HepG2 (cell line): ENCODE measurements at regions not wholly inside any gene's neighbourhood (a gene's known extent, or its start where the extent isn't known, plus 50 kb on each side); places are given as distances from the start of the nearest gene placed in this dataset.

Source experiments
- BRCA1 ChIP-seq: sonication (generic); formaldehyde crosslinking; IDR thresholded peaks from 2 replicates; pipeline ENCODE4 v1.4.0; 2020; ENCODE audit warnings: missing genetic modification reagents
- CCAR2 ChIP-seq: fragments of 200-400 bp; formaldehyde crosslinking; optimal IDR thresholded peaks from 2 replicates; pipeline ENCODE3; 2018; ENCODE audit warnings: low read depth, mild to moderate bottlenecking, low read length, moderate library complexity
- FIP1L1 ChIP-seq: fragments of 200-400 bp; formaldehyde crosslinking; IDR thresholded peaks from 2 replicates; pipeline ENCODE4 v1.6.1; 2018; ENCODE audit warnings: low read depth, mild to moderate bottlenecking, low read length, moderate library complexity, borderline replicate concordance; ENCODE audit not compliant: insufficient read depth
- HOMEZ ChIP-seq: IDR thresholded peaks from 2 replicates; pipeline ENCODE4 v1.6.1; 2016; ENCODE audit warnings: low read depth
- PAWR ChIP-seq: sonication (generic); formaldehyde crosslinking; IDR thresholded peaks from 2 replicates; pipeline ENCODE4 v1.4.0; 2020; ENCODE audit warnings: missing genetic modification reagents, mild to moderate bottlenecking, borderline replicate concordance
- POGZ ChIP-seq: sonication (generic); formaldehyde crosslinking; IDR thresholded peaks from 2 replicates; pipeline ENCODE4 v1.4.0; 2020; ENCODE audit warnings: mild to moderate bottlenecking, missing genetic modification reagents
- RXRB ChIP-seq: IDR thresholded peaks from 2 replicates; pipeline ENCODE4 v1.6.1; 2016; ENCODE audit warnings: borderline replicate concordance, missing genetic modification reagents, missing compliant biosample characterization
- SALL1 ChIP-seq: sonication (generic); formaldehyde crosslinking; IDR thresholded peaks from 2 replicates; pipeline ENCODE4 v1.8.0; 2022; ENCODE audit warnings: mild to moderate bottlenecking, missing genetic modification reagents
- SRSF9 ChIP-seq: fragments of 200-400 bp; formaldehyde crosslinking; IDR thresholded peaks from 2 replicates; pipeline ENCODE4 v1.6.1; 2018; ENCODE audit warnings: borderline replicate concordance, mild to moderate bottlenecking, low read depth, low read length; ENCODE audit not compliant: insufficient read depth, poor library complexity, severe bottlenecking
- TCF7 ChIP-seq: sonication (generic); IDR thresholded peaks from 2 replicates; pipeline ENCODE4 v1.6.1; 2016; ENCODE audit warnings: antibody characterized with exemption, low read depth
- ZNF143 ChIP-seq: sonication (generic); formaldehyde crosslinking; IDR thresholded peaks from 2 replicates; pipeline ENCODE4 v1.4.0; 2020; ENCODE audit warnings: missing genetic modification reagents
- ZNF343 ChIP-seq: sonication (generic); formaldehyde crosslinking; IDR thresholded peaks from 2 replicates; pipeline ENCODE4 v1.4.0; 2020; ENCODE audit warnings: mild to moderate bottlenecking, missing genetic modification reagents
- ZNF761 ChIP-seq: sonication (generic); formaldehyde crosslinking; conservative IDR thresholded peaks from 2 replicates; pipeline ENCODE4 v1.4.0; 2020; ENCODE audit warnings: mild to moderate bottlenecking, missing genetic modification reagents
- ZSCAN30 ChIP-seq: sonication (generic); formaldehyde crosslinking; IDR thresholded peaks from 2 replicates; pipeline ENCODE4 v1.5.0; 2020; ENCODE audit warnings: mild to moderate bottlenecking, missing genetic modification reagents
- TF ChIP-seq, protein P1 (sequence below): sonication (generic); formaldehyde crosslinking; IDR thresholded peaks from 2 replicates; pipeline ENCODE4 v1.4.0; 2020; ENCODE audit warnings: mild to moderate bottlenecking, missing genetic modification reagents
- TF ChIP-seq, protein P2 (sequence below): IDR thresholded peaks from 2 replicates; pipeline ENCODE4 v1.6.1; 2016; ENCODE audit warnings: control low read depth
- TF ChIP-seq, protein P3 (sequence below): sonication (generic); formaldehyde crosslinking; IDR thresholded peaks from 2 replicates; pipeline ENCODE4 v1.8.0; 2022; ENCODE audit warnings: mild to moderate bottlenecking, missing genetic modification reagents; ENCODE audit not compliant: insufficient replicate concordance
- TF ChIP-seq, protein P4 (sequence below): IDR thresholded peaks from 2 replicates; pipeline ENCODE4 v1.6.1; 2018; ENCODE audit warnings: missing genetic modification reagents, mild to moderate bottlenecking, missing compliant biosample characterization
- TF ChIP-seq, protein P5 (sequence below): IDR thresholded peaks from 2 replicates; pipeline ENCODE4 v1.6.1; 2016; ENCODE audit warnings: missing compliant biosample characterization, missing genetic modification reagents, borderline replicate concordance

DNA sequence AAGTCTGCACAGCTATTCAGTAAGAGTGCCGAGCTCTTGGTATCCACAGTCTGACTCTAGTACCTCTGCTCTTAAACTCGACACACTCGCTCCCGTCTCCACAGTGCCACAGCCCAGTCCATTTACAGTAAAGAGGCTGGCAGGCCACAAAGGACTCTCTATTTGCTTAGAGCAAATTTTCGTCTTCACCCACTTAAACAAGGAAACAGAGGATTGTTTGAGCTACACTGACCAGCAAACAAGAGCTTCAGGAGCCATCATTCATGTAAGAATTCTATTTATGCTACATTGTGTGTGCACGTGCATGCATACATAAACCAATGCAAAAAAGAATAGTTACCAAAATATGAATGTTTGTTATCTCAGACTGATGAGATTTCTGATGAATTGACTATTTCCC, 290.2 kb downstream of the USP46 start (continued):
- TF ChIP-seq, protein P1, sequence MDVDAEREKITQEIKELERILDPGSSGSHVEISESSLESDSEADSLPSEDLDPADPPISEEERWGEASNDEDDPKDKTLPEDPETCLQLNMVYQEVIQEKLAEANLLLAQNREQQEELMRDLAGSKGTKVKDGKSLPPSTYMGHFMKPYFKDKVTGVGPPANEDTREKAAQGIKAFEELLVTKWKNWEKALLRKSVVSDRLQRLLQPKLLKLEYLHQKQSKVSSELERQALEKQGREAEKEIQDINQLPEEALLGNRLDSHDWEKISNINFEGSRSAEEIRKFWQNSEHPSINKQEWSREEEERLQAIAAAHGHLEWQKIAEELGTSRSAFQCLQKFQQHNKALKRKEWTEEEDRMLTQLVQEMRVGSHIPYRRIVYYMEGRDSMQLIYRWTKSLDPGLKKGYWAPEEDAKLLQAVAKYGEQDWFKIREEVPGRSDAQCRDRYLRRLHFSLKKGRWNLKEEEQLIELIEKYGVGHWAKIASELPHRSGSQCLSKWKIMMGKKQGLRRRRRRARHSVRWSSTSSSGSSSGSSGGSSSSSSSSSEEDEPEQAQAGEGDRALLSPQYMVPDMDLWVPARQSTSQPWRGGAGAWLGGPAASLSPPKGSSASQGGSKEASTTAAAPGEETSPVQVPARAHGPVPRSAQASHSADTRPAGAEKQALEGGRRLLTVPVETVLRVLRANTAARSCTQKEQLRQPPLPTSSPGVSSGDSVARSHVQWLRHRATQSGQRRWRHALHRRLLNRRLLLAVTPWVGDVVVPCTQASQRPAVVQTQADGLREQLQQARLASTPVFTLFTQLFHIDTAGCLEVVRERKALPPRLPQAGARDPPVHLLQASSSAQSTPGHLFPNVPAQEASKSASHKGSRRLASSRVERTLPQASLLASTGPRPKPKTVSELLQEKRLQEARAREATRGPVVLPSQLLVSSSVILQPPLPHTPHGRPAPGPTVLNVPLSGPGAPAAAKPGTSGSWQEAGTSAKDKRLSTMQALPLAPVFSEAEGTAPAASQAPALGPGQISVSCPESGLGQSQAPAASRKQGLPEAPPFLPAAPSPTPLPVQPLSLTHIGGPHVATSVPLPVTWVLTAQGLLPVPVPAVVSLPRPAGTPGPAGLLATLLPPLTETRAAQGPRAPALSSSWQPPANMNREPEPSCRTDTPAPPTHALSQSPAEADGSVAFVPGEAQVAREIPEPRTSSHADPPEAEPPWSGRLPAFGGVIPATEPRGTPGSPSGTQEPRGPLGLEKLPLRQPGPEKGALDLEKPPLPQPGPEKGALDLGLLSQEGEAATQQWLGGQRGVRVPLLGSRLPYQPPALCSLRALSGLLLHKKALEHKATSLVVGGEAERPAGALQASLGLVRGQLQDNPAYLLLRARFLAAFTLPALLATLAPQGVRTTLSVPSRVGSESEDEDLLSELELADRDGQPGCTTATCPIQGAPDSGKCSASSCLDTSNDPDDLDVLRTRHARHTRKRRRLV (CRISPR knock-in tag) = no peak
- TF ChIP-seq, protein P2, sequence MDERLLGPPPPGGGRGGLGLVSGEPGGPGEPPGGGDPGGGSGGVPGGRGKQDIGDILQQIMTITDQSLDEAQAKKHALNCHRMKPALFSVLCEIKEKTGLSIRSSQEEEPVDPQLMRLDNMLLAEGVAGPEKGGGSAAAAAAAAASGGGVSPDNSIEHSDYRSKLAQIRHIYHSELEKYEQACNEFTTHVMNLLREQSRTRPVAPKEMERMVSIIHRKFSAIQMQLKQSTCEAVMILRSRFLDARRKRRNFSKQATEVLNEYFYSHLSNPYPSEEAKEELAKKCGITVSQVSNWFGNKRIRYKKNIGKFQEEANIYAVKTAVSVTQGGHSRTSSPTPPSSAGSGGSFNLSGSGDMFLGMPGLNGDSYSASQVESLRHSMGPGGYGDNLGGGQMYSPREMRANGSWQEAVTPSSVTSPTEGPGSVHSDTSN (CRISPR knock-in tag) = no peak
- no peak for TF ChIP-seq POGZ (CRISPR knock-in tag)
- TF ChIP-seq, protein P3, sequence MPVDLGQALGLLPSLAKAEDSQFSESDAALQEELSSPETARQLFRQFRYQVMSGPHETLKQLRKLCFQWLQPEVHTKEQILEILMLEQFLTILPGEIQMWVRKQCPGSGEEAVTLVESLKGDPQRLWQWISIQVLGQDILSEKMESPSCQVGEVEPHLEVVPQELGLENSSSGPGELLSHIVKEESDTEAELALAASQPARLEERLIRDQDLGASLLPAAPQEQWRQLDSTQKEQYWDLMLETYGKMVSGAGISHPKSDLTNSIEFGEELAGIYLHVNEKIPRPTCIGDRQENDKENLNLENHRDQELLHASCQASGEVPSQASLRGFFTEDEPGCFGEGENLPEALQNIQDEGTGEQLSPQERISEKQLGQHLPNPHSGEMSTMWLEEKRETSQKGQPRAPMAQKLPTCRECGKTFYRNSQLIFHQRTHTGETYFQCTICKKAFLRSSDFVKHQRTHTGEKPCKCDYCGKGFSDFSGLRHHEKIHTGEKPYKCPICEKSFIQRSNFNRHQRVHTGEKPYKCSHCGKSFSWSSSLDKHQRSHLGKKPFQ (CRISPR knock-in tag) = no peak
- TF ChIP-seq HOMEZ (CRISPR knock-in tag) = no peak
- TF ChIP-seq, protein P4, sequence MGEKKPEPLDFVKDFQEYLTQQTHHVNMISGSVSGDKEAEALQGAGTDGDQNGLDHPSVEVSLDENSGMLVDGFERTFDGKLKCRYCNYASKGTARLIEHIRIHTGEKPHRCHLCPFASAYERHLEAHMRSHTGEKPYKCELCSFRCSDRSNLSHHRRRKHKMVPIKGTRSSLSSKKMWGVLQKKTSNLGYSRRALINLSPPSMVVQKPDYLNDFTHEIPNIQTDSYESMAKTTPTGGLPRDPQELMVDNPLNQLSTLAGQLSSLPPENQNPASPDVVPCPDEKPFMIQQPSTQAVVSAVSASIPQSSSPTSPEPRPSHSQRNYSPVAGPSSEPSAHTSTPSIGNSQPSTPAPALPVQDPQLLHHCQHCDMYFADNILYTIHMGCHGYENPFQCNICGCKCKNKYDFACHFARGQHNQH (CRISPR knock-in tag) = no peak
- no peak for TF ChIP-seq SRSF9
- TF ChIP-seq BRCA1 (CRISPR knock-in tag) = no peak
- no peak for TF ChIP-seq SALL1
- no peak for TF ChIP-seq PAWR
- no peak for TF ChIP-seq CCAR2
- TF ChIP-seq ZSCAN30 (CRISPR knock-in tag) = no peak
- TF ChIP-seq, protein P5, sequence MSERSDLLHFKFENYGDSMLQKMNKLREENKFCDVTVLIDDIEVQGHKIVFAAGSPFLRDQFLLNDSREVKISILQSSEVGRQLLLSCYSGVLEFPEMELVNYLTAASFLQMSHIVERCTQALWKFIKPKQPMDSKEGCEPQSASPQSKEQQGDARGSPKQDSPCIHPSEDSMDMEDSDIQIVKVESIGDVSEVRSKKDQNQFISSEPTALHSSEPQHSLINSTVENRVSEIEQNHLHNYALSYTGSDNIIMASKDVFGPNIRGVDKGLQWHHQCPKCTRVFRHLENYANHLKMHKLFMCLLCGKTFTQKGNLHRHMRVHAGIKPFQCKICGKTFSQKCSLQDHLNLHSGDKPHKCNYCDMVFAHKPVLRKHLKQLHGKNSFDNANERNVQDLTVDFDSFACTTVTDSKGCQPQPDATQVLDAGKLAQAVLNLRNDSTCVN = no peak
- no peak for TF ChIP-seq ZNF343
- peak; percentile 74 for TF ChIP-seq TCF7
- TF ChIP-seq ZNF761 (CRISPR knock-in tag) = no peak
- TF ChIP-seq RXRB (CRISPR knock-in tag) = 0 out of 2 replicates have a peak, but pooled peaks have one; percentile 12
- no peak for TF ChIP-seq FIP1L1
- no peak for TF ChIP-seq ZNF143 (CRISPR knock-in tag)
